ENCODE measurements at regions not wholly inside any gene's neighbourhood (a gene's known extent, or its start where the extent isn't known, plus 50 kb on each side); places are given as distances from the start of the nearest gene placed in this dataset. TPM values are rescaled to one million over a fixed set of nuclear protein-coding genes. Genes with fewer than 3 reads are reported as not detected.

DNA sequence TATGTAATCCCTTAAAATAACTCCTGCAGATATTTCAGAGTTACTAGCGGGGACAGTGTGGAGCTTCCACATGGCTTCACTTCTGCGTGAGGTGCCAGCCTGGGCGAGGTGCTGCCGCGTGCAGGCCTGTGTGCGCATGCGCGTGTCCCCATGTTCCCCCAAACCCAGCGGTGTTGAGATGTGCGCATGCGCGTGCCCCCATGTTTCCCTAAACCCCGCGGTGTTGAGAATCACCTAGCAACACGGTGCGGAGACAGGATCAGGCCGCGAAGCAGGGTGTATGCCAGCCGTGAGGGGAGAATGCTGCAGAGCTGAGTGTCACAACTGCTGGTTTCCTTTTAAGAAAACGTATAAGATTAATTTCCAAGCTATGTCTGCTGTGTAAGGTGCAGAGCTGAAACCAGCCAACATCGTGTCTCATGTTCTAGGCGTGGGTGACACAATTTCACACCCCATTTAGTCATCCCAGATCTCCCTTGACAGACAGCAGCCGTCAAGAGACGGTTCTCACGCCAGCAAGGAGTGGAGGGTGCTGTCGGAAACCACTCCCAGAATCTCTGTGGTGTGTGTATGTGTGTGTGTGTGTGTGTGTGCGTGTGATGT is 71.9 kb upstream of the ADARB2 start:
- no peak overlapping the region for H3K4me3 Mint-ChIP-seq
- no peak overlapping the region for H3K27ac Mint-ChIP-seq
- H3K36me3 Mint-ChIP-seq = no peaks in the 10 kb centered on the region
- DNase-seq (ENCODE audit: extremely low spot score, unreplicated experiment) = no peak
- peaks cover 6% of the 10 kb centered on the region for H3K27me3 Mint-ChIP-seq
- no peaks in the 10 kb centered on the region for H3K9me3 Mint-ChIP-seq
- TF ChIP-seq, protein P1, sequence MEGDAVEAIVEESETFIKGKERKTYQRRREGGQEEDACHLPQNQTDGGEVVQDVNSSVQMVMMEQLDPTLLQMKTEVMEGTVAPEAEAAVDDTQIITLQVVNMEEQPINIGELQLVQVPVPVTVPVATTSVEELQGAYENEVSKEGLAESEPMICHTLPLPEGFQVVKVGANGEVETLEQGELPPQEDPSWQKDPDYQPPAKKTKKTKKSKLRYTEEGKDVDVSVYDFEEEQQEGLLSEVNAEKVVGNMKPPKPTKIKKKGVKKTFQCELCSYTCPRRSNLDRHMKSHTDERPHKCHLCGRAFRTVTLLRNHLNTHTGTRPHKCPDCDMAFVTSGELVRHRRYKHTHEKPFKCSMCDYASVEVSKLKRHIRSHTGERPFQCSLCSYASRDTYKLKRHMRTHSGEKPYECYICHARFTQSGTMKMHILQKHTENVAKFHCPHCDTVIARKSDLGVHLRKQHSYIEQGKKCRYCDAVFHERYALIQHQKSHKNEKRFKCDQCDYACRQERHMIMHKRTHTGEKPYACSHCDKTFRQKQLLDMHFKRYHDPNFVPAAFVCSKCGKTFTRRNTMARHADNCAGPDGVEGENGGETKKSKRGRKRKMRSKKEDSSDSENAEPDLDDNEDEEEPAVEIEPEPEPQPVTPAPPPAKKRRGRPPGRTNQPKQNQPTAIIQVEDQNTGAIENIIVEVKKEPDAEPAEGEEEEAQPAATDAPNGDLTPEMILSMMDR (conservative IDR thresholded peaks at IDR 0.05) = no peak
- no peaks in the 10 kb centered on the region for H3K4me1 Mint-ChIP-seq (ENCODE audit: unreplicated experiment)

DNA sequence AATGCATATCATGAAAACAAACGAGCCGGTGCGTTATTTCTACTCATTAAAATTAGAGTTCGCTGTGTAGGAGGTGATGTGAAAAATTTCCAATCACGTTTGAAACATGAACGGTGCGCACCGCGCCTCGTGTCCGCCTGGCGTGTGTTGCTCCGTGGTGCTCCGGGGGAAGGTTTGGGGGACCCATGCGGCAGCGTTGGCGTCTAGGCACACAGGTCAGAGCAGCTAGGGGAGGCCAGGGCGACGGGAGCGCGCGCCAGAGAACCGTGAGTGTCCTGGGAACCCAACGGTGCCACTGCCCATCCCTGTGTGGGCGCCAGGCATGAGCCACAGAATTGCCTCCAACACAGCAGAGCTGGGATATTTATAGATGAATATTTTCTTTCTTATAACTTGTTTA is 70.6 kb upstream of the ADARB2 start:
- no peaks in the 10 kb centered on the region for H3K4me1 Mint-ChIP-seq (ENCODE audit: unreplicated experiment)
- no peaks in the 10 kb centered on the region for H3K9me3 Mint-ChIP-seq
- no peaks in the 10 kb centered on the region for H3K36me3 Mint-ChIP-seq
- H3K4me3 Mint-ChIP-seq = no peak overlapping the region
- no peak for DNase-seq (ENCODE audit: extremely low spot score, unreplicated experiment)
- no peak overlapping the region for H3K27ac Mint-ChIP-seq
- TF ChIP-seq, protein P1 (conservative IDR thresholded peaks at IDR 0.05) = no peak
- peaks cover 6% of the 10 kb centered on the region for H3K27me3 Mint-ChIP-seq

GRCh38 chr10:1807196-1807595 is 69.9 kb upstream of the ADARB2 start:
- TF ChIP-seq, protein P1 (conservative IDR thresholded peaks at IDR 0.05) = no peak
- H3K4me3 Mint-ChIP-seq = no peak overlapping the region

GRCh38 chr10:1802413-1802812 is 65.1 kb upstream of the ADARB2 start:
- TF ChIP-seq, protein P1 (conservative IDR thresholded peaks at IDR 0.05) = no peak
- DNase-seq (ENCODE audit: extremely low spot score, unreplicated experiment) = no peak
- Mint-ChIP-seq H3K27ac (no peak overlapping the region), H3K9me3 (no peaks in the 10 kb centered on the region), H3K27me3 (peaks cover 14% of the 10 kb centered on the region), H3K36me3 (no peaks in the 10 kb centered on the region), H3K4me1 (ENCODE audit: unreplicated experiment) (no peaks in the 10 kb centered on the region), H3K4me3 (no peak overlapping the region)

More at GRCh38 chr10:1807196-1807595, 69.9 kb upstream of the ADARB2 start:
- H3K4me1 Mint-ChIP-seq (ENCODE audit: unreplicated experiment) = no peaks in the 10 kb centered on the region
- H3K27me3 Mint-ChIP-seq = peaks cover 6% of the 10 kb centered on the region
- no peak for DNase-seq (ENCODE audit: extremely low spot score, unreplicated experiment)
- H3K27ac Mint-ChIP-seq = no peak overlapping the region
- H3K9me3 Mint-ChIP-seq = no peaks in the 10 kb centered on the region
- no peaks in the 10 kb centered on the region for H3K36me3 Mint-ChIP-seq

DNA sequence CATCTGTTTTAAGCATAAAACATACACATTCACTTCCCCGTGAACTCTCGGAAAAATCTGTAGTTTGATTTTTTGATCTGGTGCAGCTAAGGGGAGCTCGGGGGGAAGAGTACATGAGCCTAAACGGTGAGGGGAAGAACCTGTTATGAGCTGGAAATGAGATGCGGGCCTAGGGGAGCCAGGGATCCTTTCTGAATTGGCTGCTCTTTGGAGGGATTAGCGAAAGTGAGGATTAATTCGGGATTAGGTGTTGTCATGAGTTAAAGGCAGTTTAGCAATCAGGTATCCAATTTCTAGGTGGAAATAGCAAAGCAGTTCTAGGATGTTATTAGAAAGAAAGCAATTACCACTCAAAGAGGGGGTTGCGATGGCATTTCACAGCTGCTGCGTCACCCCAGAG is 51.1 kb upstream of the ADARB2 start:
- TF ChIP-seq, protein P1 (conservative IDR thresholded peaks at IDR 0.05) = no peak
- H3K36me3 Mint-ChIP-seq = no peaks in the 10 kb centered on the region
- peaks cover 25% of the 10 kb centered on the region for H3K27me3 Mint-ChIP-seq
- no peak overlapping the region for H3K27ac Mint-ChIP-seq
- H3K4me1 Mint-ChIP-seq (ENCODE audit: unreplicated experiment) = no peaks in the 10 kb centered on the region
- no peak overlapping the region for H3K4me3 Mint-ChIP-seq
- no peaks in the 10 kb centered on the region for H3K9me3 Mint-ChIP-seq
- no peak for DNase-seq (ENCODE audit: extremely low spot score, unreplicated experiment)

Small RNA genes lying in the stretch of these regions (microRNA-seq; reads per million reads assigned to microRNA genes)
- not detected for gene MIR6072
